ENCODE measurements at regions not wholly inside any gene's neighbourhood (a gene's known extent, or its start where the extent isn't known, plus 50 kb on each side); places are given as distances from the start of the nearest gene placed in this dataset.
A peak's percentile ranks its signal among the peaks of the same experiment; 100 is the strongest.

- Histone ChIP-seq H3K4me3 (no peak overlapping the region), H3K27ac (no peak overlapping the region)
- TF ChIP-seq CTCF (IDR thresholded peaks at IDR 0.05) = no peak
- no peak for DNase-seq (ENCODE audit: low spot score)
These were observed 132.0 kb upstream of the SERP2 start for GRCh38 chr13:44241638-44242037.

GRCh38 chr13:44242766-44243165, 130.9 kb upstream of the SERP2 start:
- no peak overlapping the region for H3K27ac ChIP-seq
- no peak for TF ChIP-seq CTCF (IDR thresholded peaks at IDR 0.05)
- no peak overlapping the region for H3K4me3 ChIP-seq
- DNase-seq (ENCODE audit: low spot score) = no peak

- no peak for DNase-seq (ENCODE audit: low spot score)
- peak overlapping the region in 1 of 2 donors; percentile 13 for H3K27ac ChIP-seq
- H3K4me3 ChIP-seq = no peak overlapping the region
- TF ChIP-seq CTCF (IDR thresholded peaks at IDR 0.05) = no peak
These were observed 130.3 kb upstream of the SERP2 start for GRCh38 chr13:44243198-44243857.

GRCh38 chr13:44244288-44244687, 129.3 kb upstream of the SERP2 start:
- no peak for TF ChIP-seq CTCF (IDR thresholded peaks at IDR 0.05)
- no peak overlapping the region for H3K4me3 ChIP-seq
- H3K27ac ChIP-seq = no peak overlapping the region
- no peak for DNase-seq (ENCODE audit: low spot score)

- no peak for TF ChIP-seq CTCF (IDR thresholded peaks at IDR 0.05)
- Histone ChIP-seq H3K27ac (peak overlapping the region; percentile 43 to 91), H3K4me3 (no peak overlapping the region)
- DNase-seq (ENCODE audit: low spot score) = no peak
These were observed 124.2 kb upstream of the SERP2 start for GRCh38 chr13:44249431-44249836.

- Histone ChIP-seq H3K4me3 (no peak overlapping the region), H3K27ac (no peak overlapping the region)
- TF ChIP-seq CTCF (IDR thresholded peaks at IDR 0.05) = no peak
These were observed 120.7 kb upstream of the SERP2 start for GRCh38 chr13:44252938-44253337.

GRCh38 chr13:44255771-44256364, 117.8 kb upstream of the SERP2 start:
- Histone ChIP-seq H3K27ac (no peak overlapping the region), H3K4me3 (no peak overlapping the region)
- DNase-seq (ENCODE audit: low spot score) = no peak
- no peak for TF ChIP-seq CTCF (IDR thresholded peaks at IDR 0.05)

More at GRCh38 chr13:44252938-44253337, 120.7 kb upstream of the SERP2 start:
- no peak for DNase-seq (ENCODE audit: low spot score)
